ENCODE measurements at regions not wholly inside any gene's neighbourhood (a gene's known extent, or its start where the extent isn't known, plus 50 kb on each side); places are given as distances from the start of the nearest gene placed in this dataset.

DNA sequence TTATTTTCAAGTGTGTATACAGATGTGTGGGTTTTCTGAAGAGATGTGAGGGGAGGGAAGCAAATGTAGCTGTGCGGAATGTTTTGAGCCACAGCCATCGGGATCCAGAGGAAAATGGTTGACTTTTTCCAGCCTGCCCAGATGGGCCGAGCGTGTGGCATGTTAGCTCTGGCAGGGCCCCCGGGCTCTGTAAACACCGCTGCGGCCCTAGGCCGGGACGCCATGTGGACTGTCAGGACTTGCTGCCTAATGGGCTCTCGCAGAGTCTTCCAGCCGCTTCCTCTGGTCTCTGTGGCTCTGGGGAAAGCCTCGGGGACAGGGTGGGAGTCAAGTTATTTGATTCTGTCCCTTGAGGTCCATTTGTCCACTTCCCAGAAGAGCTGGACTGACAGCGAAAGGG lies 109.6 kb upstream of the PTCH1 start:
- TF ChIP-seq CTCF (conservative IDR thresholded peaks at IDR 0.05; ENCODE audit: low read depth in 2 of 2) = no peak
- TF ChIP-seq EZH2 (IDR thresholded peaks at IDR 0.05; ENCODE audit: low read depth, unreplicated experiment) = no peak
- TF ChIP-seq EZH2phosphoT487 (IDR thresholded peaks at IDR 0.05; ENCODE audit: unreplicated experiment) = no peak
- no peak for TF ChIP-seq ZNF331 (CRISPR knock-in tag; IDR thresholded peaks at IDR 0.05; ENCODE audit: low read depth)
- TF ChIP-seq POLR2AphosphoS5 (IDR thresholded peaks at IDR 0.05; ENCODE audit: low read depth) = no peak
- no peak for TF ChIP-seq CREB1 (CRISPR knock-in tag; IDR thresholded peaks at IDR 0.05; ENCODE audit: low read depth)
- TF ChIP-seq, protein P1, sequence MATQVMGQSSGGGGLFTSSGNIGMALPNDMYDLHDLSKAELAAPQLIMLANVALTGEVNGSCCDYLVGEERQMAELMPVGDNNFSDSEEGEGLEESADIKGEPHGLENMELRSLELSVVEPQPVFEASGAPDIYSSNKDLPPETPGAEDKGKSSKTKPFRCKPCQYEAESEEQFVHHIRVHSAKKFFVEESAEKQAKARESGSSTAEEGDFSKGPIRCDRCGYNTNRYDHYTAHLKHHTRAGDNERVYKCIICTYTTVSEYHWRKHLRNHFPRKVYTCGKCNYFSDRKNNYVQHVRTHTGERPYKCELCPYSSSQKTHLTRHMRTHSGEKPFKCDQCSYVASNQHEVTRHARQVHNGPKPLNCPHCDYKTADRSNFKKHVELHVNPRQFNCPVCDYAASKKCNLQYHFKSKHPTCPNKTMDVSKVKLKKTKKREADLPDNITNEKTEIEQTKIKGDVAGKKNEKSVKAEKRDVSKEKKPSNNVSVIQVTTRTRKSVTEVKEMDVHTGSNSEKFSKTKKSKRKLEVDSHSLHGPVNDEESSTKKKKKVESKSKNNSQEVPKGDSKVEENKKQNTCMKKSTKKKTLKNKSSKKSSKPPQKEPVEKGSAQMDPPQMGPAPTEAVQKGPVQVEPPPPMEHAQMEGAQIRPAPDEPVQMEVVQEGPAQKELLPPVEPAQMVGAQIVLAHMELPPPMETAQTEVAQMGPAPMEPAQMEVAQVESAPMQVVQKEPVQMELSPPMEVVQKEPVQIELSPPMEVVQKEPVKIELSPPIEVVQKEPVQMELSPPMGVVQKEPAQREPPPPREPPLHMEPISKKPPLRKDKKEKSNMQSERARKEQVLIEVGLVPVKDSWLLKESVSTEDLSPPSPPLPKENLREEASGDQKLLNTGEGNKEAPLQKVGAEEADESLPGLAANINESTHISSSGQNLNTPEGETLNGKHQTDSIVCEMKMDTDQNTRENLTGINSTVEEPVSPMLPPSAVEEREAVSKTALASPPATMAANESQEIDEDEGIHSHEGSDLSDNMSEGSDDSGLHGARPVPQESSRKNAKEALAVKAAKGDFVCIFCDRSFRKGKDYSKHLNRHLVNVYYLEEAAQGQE (IDR thresholded peaks at IDR 0.05; ENCODE audit: unreplicated experiment) = no peak

All from GM23338 (cell line).